ENCODE measurements at regions not wholly inside any gene's neighbourhood (a gene's known extent, or its start where the extent isn't known, plus 50 kb on each side); places are given as distances from the start of the nearest gene placed in this dataset.
"Not testable (repeated sequence)": the region's sequence is repeated elsewhere in the genome, so short reads cannot be mapped to it uniquely, and the experiment has no call there.

DNA sequence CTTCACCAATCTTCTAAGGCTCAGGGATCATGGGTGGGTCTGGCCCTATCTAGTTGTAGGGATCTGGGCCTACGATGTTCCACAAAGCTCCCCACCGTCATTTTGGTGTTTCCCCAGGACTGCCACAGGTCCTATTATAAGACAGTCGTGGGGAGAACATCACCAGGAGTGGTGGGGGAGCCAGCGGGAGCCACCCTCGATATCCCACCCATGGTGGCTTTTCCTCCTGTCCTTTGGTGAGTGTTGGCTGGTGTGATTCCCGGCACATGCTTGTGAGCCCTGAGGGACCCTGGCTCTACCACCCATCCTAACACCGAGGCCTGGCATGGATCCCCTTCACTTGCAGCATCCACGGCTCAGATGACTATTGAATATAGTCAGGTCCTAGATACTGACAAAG is 247.4 kb downstream of the ACTR3B start:
- DNase-seq (ENCODE audit: low spot score) = no peak

DNA sequence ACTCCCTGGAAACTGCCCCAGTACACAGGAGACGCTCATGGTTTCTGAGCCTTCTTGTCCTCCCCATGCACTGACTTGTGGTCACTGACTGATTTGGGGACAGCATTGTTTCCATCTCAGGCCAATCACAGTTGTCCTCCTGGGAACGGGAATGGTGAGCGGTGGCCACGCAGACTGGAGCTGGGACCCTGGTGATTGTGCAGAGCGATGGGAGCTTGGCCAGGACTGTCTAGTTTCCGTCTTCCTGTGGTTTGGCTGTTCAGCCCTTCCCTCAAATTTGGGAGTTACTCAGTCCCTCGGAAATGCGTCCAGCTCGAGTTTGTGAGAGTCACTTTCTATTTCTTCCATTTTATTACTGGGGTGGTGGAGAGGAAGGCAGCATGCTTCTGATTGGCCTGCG is 250.9 kb downstream of the ACTR3B start:
- DNase-seq (ENCODE audit: low spot score) = no peak

DNA sequence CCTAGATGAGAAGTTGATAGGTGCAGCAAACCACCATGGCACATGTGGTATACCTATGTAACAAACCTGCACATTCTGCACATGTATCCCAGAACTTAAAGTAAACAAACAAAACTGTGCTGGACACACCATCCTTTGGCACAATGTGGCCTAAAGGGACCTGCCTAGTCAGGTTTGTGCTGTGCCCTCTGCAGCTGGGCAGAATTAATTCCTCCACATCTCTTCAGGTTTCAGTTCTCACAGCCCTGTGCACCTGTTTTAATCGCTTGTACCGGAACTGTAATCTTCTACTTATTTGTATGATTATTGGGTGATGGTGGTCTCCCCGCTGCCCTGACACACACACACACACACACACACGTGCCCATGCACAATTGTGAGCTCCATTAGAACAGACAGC is 252.7 kb downstream of the ACTR3B start:
- DNase-seq (ENCODE audit: low spot score) = no peak

DNA sequence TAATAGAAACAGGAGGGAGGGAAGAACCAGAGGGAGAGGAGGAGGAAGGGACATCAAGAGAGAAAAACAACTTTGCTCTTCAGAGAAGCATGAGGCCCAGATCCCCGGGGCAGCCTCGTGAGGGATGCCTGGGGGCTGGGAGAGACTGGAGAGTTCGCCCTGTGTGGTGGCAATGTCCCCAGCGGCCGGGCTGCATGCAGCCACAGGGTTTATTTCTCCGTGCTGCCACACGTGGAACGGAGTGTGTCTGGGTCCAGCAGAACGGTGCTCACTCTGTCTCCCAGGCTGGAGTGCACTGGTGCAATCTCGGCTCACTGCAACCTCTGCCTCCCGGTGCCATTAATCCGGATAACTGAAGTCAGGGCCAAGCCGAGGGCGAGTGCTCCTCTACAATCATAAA is 257.7 kb downstream of the ACTR3B start:
- no peak for DNase-seq (ENCODE audit: low spot score)

DNA sequence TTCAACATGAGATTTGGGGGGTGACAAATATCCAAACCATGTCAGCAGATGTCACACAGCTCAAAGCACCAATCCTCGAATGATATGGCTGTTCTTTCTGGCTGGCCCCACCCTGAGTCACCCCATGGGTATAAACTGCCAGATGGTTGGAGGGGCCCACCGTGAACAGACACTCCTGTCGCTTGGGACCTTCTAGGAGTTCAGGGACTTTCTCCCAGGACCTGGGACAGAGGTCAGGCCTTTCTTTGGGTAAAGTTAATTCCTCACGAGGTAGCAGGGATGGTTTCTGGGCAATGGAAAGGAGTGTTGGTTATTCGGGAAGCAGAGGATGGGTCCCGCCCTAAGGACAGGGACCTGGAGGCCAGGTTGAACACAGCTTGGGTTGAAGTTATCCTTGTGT is 262.0 kb downstream of the ACTR3B start:
- no peak for DNase-seq (ENCODE audit: low spot score)

DNA sequence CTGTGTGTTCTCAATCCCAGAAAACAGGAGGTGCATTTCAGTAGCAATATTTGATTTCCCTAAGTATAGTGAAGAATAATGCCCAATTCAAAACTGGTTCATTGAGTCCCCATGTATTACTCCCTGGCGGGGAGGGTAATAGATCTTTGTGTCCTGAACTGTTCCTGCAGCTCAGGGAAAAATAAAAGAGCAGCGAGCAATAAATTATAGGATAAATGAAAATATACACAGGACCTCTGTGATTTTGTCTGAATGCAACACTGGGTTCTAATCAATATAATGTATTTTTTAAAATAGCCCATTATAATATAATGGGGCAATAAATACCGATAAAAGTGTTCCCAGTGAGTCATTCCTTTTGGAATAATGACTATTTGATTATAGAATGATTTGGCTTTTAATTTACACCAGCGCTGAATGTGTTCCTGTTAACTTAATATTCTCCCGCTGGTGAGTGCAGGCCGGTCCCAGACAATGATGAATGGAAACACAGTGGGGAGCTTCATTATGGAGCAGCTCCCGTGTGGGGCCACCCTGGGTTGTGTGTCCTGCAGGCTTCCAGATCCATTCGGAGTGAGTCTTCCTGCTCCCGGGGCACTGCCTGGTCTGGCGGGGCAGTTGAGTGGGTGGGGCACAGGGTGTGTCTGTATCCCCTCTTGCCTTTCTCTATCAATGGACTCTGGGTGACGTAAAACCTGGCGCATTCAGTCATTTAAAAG is 263.1 kb downstream of the ACTR3B start:
- DNase-seq (ENCODE audit: low spot score) = no peak

DNA sequence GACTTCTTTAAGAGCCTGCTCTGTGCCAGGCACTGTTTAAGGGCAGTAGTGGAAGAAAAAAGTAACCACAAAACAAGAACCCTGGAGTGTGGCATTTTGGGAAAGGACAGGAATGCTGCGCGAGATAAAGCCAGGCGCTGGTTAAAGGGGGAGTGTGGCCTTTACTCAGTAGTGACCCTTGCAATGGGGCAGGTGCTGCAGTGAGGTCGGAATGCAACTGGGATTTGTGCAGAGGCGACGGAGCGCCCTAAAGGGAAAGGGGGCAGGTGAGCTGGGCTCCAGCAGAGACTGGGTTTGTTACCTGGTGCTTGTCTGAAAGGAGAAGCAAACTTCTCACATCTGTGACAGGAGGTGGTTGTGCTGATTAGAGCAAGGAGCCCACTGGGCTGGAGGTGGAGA is 263.6 kb downstream of the ACTR3B start:
- DNase-seq (ENCODE audit: low spot score) = no peak

DNA sequence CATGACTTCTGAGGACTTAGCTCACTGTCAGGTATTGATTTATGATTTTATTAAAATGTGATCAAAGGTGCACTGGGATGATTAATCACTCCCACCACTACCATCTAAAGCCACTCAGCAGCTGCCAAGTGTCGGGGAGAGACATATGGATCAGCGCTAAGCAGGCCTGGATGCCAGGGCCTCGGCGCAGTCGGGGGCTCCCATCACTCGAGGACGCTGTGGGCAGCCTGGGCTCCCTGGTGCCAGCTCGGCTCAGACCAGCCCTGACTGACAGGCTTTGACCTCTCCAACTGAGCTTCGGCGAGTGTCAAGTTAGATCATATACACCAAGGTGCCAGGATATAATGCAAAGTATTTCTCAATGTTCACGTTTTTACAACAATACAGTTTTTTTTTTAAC is 267.7 kb downstream of the ACTR3B start:
- DNase-seq (ENCODE audit: low spot score) = no peak

DNA sequence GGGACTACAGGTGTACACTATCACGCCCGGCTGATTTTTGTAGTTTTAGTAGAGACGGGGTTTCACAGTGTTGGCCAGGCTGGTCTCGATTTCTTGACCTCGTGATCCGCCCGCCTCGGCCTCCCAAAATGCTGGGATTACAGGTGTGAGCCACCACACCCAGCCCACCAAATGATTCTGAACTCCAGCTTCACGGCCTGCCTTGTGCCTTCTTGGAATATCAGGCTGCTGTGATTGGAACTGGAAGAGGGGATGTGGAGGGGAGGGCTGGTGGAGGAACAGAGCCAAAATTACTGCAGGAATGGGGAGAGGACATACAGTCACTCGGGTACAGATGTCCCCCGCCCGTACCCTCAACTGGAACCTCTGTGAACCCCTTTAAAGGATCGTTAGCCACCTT is 268.4 kb downstream of the ACTR3B start:
- DNase-seq (ENCODE audit: low spot score) = no peak

DNA sequence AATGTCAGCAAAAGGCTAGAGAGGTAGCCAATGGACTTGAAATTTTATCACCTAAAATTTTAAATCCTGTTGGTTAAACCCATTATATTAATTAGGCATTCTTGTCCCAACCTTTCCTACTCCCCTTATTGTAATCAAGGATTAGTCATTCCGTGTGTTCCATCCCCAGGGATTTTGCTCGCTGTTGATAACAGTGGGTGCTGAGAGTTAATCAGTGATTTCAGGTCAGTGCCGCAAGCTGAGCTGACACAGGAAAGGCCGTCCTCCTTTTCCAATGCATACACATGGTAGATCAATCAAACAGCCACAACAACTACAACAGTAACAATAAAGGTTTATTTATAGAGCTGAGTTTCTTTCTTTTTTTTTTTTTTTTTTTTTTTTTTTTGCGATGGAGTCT is 271.4 kb downstream of the ACTR3B start:
- no peak for DNase-seq (ENCODE audit: low spot score)

DNA sequence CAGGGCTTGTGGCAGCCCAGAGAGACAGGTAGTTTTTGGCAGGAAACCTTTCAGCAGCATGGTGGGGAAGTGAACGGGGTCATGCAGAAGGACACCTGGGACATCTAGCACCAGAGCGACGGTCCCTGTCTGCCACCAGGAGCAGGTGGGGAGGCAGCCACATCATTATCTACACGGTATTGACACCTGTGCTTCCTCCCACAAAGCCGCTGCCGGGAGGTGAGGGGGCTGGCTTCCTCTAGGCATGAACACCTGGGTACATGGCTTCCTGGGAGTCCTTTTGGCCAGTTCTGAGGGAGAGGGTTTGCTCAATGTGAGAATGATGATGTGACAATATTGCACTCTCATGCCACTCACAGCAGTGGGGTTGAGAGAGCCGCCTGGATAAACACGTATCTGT is 275.2 kb downstream of the ACTR3B start:
- DNase-seq (ENCODE audit: low spot score) = no peak

DNA sequence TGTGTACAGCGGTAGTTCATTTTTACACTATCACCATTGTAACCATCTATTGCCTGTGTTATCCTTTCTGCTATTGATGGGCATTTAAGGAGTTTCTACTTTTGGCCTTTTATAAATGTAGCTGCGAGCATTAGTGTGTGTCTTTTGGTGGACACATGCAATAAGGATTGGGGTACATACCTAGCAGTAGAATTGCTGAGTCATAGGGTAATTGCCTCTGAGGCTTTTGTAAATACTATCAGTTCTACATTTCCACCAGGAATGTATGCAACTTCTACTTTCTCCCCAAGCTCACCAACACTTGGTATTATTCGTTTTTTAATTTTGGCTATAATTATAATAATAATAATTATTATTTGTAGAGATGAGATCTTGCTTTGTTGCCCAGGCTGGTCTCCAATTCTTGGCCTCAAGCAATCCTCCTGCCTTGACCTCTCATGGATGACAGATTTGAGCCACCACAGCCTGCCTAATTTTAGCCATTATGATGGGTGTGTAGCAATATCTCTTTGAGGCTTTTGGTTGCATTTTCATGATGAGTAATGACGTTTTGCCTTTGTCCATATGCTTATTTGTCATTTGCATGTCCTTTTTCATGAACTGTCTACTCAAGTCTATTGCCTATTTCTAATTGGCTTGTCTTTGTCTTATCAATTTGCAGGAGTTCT is 277.0 kb downstream of the ACTR3B start:
- DNase-seq (ENCODE audit: low spot score) = no peak

DNA sequence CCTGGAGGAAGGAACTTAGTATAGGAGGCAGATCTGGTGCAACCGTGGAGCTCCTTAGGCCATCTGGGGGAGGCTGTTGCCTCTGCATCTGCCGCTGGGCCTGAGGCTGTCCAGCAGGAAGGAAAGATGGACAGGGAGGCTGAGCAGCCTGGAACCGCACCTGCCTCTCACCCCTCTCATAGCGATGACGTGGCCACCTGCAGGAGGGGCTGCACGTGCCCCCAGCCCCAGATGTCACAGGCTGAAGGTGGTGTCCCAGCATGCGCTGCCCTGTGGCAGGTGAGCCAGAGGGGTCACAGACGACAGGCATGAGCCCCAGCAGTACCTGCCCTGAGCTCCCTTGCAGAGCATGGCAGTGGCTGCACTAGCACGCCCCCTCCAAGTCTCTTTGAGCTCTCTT is 283.9 kb downstream of the ACTR3B start:
- no peak for DNase-seq (ENCODE audit: low spot score)

DNA sequence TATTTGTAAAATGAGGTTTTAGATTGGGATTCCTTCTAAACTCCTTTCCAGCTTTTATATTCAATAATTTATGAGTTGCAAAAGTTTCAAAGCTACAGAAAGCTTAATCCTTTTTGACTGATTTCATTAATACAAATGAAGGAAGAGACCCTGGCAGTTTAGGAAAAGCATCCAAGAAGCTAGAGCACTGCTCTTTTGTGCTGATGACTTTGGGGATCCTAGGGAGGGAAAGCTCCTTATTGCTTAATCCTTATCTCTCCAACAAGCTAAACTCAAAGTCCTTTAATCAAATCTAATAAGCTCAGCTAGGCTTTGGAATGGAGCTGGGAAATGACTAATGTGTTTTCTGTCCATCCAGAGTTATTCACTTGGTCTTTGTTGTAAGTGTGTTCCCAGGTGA is 285.4 kb downstream of the ACTR3B start:
- no peak for DNase-seq (ENCODE audit: low spot score)

DNA sequence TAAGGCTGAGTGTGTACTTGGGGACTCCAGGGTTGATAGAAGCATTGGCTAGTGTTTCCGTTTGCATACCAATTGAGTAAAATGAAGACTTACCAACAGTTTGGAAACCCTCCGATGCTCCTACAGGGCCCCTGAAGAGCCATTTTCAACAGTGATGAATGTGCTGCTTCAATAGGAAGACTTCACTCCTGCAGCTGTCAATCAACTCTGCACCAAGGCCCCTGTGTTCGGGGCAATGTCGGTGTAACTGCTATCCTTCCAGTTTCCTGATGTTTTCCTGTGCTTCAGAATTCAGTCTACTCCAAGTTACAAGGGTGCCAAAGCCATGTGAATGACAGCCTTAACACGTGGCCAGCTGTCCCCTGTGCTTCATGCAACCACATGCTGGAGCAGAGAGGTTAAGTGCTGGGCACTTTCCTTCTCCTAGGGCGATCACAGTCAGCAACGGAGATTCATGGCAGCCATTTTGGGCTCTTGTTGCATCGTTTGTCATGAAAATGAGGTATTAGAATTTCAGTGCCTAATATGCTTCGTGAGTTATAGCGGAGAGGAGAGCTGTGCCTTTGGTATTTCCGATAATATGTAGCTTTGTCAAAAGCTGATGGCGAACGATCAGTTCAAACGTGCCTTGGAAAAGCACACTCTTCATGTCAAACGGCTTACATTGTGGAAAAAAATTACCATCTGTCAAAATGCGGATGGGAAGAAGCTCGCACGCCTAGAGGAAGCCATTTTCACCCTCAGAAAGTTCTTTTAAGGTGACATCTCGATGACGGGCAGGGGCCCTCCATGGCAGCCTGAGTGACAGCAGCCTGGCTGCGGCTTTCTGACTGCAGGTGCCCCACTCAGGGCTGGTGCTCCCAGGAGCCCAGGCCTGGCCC is 287.8 kb downstream of the ACTR3B start:
- no peak for DNase-seq (ENCODE audit: low spot score)

DNA sequence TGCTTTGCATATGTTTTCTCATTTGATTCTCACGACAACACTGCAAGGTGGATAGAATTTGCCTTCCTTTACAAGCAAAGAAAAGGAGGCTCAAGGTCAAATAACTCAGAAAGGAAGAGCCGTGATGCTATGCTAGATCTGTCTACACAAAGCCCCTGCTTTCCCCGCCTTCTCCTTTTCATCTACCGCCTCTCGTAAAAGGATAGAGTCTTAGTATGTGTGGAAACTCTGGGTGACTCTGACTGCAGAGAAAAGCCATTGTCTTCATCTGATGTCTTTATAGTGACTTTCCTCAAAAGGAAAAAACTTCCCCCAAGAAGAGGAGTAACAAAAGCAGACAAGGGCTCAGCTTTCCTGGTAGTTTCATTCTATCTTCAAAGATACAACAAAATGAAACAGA is 292.7 kb downstream of the ACTR3B start:
- DNase-seq (ENCODE audit: low spot score) = no peak

DNA sequence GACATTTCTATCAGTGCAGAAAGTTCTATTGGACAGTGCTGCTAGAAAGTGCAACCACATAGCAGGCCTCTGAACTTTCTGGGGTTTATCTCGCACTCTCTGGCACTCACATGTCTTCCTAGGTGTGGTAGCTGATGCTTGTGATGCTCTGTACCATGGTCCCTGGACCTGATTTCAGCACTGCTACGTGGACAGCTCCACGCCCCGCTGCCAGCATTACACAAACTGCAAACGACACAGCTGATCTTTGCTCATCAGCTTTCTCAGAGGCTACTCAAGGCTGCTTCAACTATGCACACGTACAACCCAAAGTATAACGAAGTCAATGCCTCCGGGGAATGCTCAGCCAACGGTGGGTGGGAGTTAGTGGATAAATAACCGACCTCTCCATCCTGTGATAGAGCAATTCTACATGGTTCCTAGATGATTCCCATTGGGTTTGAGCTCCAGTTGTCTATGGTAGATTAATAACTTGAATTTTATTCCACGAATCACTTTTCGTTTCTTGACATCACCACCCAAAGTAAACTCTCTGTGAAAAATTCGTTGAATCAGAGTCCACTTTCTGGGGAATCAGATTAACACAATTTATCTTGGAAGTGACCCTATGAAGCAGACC is 302.5 kb downstream of the ACTR3B start:
- no peak for DNase-seq (ENCODE audit: low spot score)

DNA sequence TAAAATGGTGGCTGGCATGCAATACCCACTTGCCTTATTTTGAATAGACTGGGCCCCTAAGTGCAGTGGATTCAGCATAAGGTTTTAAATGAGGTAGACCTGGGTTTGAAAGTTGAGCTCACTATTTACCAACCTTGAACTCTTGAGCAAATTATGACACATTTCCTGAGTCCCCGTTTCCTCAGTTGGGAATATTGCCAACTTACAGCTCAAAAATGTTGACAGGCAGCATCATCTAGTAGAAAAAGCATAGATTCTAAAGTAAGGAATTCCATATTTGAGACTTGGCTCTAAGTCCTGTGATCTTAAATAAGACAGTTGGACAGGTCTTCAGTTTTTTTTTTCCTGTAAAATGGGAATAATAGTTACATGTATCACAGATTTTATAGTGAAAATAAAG is 305.5 kb downstream of the ACTR3B start:
- DNase-seq (ENCODE audit: low spot score) = no peak

DNA sequence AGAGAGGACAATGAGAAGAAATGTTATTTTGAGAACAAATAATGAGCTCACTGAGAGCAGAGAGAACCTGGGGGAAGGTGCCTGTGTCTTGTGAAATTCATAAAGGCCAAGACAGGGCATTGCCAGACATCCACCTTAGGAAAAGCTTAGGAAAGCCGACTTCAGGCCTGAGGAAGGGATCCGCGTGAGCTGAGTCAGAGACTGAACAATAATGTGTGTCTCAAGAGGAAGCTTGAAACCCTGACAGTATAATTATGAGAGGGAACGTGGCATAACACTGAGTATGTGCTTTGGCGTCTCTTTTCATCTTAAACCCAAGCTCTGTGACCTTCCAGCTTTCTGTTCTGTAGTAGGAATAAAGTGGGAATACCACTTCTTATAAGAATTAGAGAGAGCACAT is 307.2 kb downstream of the ACTR3B start:
- DNase-seq (ENCODE audit: low spot score) = no peak

DNA sequence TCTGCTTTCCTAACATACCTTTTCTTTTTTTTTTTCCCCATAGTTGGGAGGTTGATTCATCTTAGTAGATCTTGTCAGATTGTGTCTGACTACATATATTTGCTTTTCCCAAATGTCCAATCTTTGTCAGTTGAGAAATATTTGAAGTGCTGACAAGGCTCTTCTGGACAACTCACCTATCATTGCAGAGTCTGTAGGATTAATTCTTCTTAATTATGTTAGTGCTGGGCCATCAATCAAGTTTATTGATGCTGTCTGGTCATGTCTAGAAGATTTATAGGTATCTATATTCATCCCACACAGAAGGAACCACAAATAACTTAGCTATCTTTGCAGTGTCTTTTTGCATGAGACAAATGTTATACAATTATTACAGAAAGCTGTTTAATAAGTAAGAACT is 310.6 kb downstream of the ACTR3B start:
- DNase-seq (ENCODE audit: low spot score) = no peak

DNA sequence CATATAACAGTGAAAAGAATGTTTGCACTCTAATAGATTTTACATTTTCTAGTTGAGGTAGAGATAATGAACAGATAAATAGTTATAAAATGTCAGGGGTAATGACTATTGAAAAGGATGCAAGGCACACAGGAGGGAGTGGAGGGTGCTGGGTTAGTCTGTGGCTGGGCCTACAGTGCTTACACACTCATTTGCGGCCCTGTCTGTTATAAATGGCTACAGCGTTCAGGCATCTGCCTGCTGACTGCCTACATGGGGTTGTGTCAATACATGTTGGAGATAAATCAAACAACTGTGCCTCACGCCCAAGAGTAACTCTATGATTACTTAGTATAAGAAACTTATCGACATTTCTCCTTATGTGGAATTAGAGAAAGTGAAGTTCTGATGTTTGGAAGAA is 313.3 kb downstream of the ACTR3B start:
- DNase-seq (ENCODE audit: low spot score) = no peak

DNA sequence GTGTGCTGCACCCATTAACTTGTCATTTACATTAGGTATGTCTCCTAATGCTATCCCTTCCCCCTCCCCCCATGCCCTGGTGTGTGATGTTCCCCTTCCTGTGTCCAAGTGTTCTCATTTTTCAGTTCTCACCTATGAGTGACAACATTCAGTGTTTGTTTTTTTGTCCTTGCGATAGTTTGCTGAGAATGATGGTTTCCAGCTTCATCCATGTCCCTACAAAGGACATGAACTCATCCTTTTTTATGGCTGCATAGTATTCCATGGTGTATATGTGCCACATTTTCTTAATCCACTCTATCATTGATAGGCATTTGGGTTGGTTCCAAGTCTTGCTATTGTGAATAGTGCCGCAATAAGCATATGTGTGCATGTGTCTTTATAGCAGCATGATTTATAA is 316.7 kb downstream of the ACTR3B start:
- DNase-seq (ENCODE audit: low spot score) = not testable (repeated sequence)

DNA sequence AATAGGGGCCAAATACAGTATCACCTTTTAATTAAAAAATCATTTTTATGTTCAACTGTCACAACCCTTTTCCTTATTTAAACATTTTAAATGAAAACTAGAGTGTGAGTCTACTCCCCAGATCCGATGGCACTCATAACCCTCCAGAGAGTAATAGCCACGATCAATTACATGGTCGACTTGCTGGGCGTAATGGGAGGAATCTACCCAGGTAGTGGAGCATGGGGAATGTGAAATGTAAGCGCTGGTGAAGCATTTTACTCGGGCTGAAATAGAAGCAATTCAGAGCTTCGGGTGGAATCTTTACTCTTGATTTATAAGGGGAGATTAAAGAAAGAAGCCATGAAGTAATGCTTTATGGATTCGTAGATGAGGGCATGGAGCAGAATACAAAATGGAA is 321.9 kb downstream of the ACTR3B start:
- no peak for DNase-seq (ENCODE audit: low spot score)

All from AG20443 (cell line).